ENCODE measurements at regions not wholly inside any gene's neighbourhood (a gene's known extent, or its start where the extent isn't known, plus 50 kb on each side); places are given as distances from the start of the nearest gene placed in this dataset.
"Not testable (repeated sequence)": the region's sequence is repeated elsewhere in the genome, so short reads cannot be mapped to it uniquely, and the experiment has no call there.

- DNase-seq (ENCODE audit: low read depth), result no peak
These were observed 195.7 kb downstream of the PALM2AKAP2 start for GRCh38 chr9:109975574-109976295.

- no peak for DNase-seq (ENCODE audit: low read depth)
These were observed 196.3 kb downstream of the PALM2AKAP2 start for GRCh38 chr9:109976303-109976702.

DNA sequence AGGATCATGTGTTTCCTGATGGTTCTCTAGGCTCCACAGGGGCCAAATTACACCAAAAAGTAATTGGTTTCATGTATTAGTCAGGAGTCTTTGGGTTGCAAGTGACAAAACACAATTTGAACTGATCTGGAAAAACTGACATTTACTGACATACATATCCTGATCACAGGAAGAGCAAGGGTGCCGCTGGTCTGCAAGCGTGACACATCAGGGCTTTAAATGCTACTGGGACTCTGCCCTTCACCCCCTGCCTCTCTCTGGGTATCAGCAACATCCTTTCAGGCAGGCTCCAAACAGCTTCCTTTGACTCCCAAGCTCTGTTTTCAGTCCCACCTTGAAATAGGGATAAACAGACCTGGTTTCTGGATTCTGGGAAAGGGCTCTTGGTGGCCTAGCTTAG is 197.5 kb downstream of the PALM2AKAP2 start:
- no peak for DNase-seq (ENCODE audit: low read depth)

DNA sequence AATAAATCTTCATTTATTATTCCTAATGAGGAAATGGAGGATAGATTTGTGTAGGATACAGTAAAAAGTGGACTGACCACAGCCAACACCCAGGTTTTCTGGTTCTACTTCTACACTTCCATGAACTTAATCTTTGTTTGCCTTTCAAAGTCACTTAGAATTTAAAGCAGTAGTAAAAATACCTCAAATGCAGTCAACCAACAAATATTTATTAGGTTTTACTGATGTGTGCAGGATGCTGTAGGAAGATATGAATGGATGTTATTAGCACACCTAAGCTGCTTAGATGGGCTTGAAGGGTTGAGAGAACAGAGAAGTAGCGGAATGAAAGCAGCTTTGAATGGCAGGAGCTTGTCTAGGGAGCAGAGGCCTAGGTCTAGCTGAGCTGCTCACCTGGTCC is 201.1 kb downstream of the PALM2AKAP2 start:
- no peak for DNase-seq (ENCODE audit: low read depth)

DNA sequence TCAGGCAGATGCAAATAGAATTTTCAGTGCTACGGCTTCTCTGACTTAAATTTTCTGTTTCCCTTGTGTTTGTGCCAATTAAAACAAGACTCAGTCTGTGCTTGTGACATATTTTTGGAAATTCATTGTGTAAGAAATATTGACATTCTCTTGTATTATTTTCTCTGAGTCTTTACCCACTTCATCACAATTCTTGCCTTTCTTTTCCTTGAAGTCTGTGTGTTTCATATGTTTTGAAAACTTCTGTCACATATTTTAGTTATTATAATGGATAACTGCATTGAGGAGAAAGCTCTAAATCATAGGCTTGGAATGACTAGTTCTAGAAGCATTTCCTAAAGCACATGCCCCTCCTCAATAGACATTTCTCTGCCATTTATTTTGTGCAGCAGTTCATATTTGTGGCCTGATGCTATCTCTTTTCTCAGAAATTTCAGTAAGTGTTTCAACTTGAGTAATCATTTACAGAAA is 206.6 kb downstream of the PALM2AKAP2 start:
- peak; percentile 82 for DNase-seq (ENCODE audit: low read depth)

GRCh38 chr9:109989296-109989695 is 209.3 kb downstream of the PALM2AKAP2 start:
- no peak for DNase-seq (ENCODE audit: low read depth)

DNA sequence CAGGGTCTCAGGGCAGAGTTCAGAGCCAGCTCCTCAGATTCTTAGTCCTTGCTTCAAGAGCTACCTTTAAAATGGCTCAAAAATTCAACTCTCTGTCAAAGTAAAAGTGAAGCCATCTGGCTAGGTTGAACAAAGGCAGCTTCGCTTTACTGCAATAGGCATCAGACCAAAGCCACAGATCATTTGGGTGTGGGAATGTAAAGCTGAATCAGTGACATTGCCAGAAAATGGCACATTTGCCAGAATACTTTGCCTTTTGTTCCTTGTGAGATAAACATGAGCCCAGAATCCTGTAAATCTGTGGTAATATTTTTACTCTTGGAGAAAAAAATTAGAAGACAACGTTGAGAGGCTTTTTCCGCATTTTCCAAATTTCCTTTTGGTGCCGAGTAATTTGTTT is 210.5 kb downstream of the PALM2AKAP2 start:
- no peak for DNase-seq (ENCODE audit: low read depth)

DNA sequence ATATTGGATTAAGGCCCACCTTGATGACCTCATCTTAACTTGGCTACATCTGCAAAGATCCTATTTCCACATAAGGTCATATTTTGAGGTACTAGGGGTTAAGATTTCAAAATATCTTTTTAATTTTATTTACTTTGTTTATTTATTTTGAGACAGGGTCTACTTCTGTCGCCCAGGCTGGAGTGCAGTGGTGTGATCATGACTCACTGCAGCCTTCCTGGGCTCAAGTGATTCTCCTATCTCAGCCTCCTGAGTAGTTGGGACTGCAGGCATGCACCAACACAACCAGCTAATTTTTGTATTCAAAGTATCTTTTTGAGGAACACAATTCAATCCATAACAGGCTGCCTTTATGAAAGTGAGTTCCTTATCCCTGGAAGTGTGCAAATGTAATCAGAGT is 212.3 kb downstream of the PALM2AKAP2 start:
- no peak for DNase-seq (ENCODE audit: low read depth)

DNA sequence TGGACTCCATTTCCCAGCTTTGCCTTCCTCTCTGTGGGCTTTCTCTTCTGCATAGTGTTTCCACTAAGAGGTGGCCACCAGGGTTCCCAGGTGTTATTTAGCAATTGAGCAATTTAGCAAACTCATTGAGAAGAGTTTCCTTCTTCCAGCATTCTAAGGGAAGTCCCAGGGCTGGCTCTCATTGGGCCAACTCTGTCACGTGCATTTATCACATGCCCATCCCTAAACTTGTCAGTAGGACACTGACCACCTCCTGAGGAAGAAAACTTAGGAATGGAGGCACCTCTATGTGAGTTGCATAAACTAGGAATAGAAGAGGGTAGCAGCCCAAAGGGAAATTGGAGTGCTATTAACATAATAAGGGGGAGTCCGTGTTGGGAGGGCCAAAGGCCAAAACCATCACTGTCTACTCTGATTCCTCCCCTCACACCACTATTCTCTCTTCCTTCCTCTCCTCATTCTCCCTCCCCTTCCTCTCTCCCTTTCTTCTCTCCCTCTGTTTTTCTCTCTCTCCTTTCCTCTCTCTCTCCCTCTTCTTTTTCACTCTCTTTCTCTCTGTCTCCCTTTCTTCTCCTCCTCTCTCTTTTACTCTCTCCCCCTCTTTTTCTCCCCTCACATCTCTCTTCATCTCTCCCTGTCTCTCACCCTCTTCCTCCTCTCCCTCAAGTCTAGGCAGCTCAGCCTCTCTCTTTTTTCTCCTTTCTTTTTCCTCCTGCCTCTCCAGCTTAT is 213.4 kb downstream of the PALM2AKAP2 start:
- DNase-seq (ENCODE audit: low read depth), result no peak

GRCh38 chr9:109994141-109994540 is 213.8 kb downstream of the C9orf152 start:
- DNase-seq (ENCODE audit: low read depth), result no peak

GRCh38 chr9:109996936-109997580 is 210.9 kb downstream of the C9orf152 start:
- DNase-seq (ENCODE audit: low read depth), result no peak

- DNase-seq (ENCODE audit: low read depth), result no peak
These were observed 210.3 kb downstream of the C9orf152 start for GRCh38 chr9:109997682-109998081.

DNA sequence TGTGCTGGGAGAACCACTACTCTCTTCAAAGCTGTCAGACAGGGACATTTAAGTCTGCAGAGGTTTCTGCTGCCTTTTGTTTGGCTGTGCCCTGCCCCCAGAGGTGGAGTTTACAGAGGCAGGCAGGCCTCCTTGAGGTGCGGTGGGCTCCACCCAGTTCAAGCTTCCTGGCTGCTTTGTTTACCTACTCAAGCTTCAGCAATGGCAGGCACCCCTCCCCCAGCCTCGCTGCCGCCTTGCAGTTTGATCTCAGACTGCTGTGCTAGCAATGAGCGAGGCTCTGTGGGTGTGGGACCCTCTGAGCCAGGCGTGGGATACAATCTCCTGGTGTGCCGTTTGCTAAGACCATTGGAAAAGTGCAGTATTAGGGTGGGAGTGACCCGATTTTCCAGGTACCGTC is 202.4 kb downstream of the C9orf152 start:
- DNase-seq (ENCODE audit: low read depth), result not testable (repeated sequence)

DNA sequence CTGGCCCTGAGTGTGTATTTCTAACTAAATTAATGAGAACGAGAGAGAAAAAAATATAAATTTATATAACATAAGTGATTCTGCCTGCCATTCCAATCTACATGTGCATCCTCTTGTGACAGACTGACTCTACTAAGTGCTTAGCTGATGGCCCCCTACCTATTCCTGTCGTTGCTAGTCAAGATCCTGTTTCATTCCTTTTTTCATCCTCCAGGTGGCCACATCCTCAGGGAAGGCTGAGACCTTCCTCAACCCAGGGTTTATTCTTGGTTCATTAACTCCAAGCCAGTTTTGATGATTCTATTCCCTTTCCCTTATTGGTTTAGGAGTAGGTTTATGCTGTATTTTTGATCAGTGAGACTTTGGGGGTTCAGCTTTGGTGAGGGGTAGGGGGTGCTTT is 201.3 kb downstream of the C9orf152 start:
- DNase-seq (ENCODE audit: low read depth), result no peak

DNA sequence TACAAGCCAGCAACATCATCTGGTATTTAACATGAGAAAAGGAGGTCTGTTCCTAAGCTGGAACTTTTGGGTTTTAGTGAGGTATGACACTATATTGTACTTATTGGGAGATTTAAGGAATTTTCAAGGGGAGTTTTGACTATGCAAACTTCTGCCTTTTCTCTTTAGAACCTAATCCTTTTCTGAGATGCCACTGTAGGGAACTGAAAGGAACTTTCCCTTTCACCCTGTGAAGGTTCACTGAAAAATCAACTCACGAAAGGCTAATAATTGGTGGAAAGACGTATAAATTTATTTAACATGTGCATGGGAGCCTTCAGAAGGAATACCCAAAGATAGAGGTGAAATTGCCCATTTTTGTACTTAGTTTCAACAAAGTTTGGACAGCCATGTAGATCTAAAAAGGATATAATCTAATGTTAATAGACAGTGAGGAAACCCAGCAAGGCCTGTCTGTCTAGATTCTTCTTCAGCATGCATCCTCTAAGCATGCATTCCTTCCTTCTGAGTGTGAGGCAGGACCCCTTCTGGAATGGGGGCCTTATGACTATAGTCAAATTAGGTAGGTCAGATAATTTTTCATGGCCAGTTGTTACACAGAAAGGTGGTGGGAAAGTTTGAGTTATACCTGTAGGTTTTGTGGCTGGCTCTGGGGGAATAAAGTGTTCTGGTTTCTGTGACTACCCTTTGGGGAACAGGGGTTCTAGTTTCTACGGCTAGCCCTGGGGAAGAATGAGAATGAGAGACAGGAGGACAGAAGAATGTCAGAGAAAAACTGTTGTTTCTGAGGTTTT is 200.3 kb downstream of the C9orf152 start:
- DNase-seq (ENCODE audit: low read depth), result no peak

GRCh38 chr9:110008663-110009062 is 199.3 kb downstream of the C9orf152 start:
- DNase-seq (ENCODE audit: low read depth), result no peak

DNA sequence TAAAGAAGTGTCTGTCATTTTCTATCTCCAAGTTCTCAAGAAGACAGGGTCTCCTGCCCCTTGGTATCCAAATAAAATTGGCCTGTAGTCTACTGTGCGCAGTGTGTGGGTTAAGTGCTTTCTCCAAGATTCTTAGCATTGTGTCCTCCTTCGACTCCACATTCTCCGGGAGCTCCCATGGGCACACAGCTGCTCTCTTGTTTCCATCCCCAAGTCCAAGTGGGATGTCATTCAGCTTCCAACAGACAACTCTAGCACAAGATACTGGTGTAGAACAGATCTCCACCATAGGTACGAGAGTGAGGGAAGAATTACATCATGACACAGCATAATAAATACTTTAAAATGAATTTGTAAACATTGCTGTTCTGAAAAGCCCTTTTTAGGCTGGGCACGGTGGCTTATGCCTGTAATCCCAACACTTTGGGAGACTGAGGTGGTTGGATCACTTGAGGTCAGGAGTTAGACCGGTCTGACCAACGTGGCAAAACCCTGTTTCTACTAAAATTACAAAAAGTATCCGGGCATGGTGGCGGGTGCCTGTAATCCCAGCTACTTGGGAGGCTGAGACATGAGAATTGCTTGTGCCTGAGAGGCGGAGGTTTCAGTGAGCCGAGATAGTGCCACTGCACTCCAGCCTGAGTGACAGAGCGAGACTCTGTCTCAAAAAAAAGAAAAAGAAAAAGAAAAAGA is 196.2 kb downstream of the C9orf152 start:
- DNase-seq (ENCODE audit: low read depth), result no peak

GRCh38 chr9:110013064-110013463 is 194.9 kb downstream of the C9orf152 start:
- DNase-seq (ENCODE audit: low read depth), result no peak

- no peak for DNase-seq (ENCODE audit: low read depth)
These were observed 192.2 kb downstream of the C9orf152 start for GRCh38 chr9:110015759-110016158.

GRCh38 chr9:110016340-110016739 is 191.6 kb downstream of the C9orf152 start:
- no peak for DNase-seq (ENCODE audit: low read depth)

GRCh38 chr9:110020216-110020615 is 187.7 kb downstream of the C9orf152 start:
- DNase-seq (ENCODE audit: low read depth), result not testable (repeated sequence)

DNA sequence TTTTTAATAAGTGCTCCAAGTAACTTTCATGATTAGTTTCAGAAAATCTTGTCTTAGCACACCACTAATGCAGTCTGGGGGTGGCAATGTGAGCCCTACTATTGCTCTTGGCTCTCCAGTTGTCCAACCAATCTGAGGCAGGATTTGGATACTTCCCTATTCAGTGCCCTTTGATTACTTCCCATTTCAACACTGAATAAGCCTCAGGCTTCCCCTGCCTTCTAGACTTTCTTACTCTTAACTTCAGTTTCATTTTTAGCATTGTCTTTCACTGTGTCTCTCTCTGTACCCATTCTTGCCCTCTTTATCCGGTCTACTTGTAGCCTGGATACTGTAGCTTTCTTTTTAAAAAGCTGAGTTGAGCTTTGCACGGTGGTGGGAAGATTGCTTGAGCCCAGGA is 186.1 kb downstream of the C9orf152 start:
- no peak for DNase-seq (ENCODE audit: low read depth)
